ENCODE measurements at regions not wholly inside any gene's neighbourhood (a gene's known extent, or its start where the extent isn't known, plus 50 kb on each side); places are given as distances from the start of the nearest gene placed in this dataset.

DNA sequence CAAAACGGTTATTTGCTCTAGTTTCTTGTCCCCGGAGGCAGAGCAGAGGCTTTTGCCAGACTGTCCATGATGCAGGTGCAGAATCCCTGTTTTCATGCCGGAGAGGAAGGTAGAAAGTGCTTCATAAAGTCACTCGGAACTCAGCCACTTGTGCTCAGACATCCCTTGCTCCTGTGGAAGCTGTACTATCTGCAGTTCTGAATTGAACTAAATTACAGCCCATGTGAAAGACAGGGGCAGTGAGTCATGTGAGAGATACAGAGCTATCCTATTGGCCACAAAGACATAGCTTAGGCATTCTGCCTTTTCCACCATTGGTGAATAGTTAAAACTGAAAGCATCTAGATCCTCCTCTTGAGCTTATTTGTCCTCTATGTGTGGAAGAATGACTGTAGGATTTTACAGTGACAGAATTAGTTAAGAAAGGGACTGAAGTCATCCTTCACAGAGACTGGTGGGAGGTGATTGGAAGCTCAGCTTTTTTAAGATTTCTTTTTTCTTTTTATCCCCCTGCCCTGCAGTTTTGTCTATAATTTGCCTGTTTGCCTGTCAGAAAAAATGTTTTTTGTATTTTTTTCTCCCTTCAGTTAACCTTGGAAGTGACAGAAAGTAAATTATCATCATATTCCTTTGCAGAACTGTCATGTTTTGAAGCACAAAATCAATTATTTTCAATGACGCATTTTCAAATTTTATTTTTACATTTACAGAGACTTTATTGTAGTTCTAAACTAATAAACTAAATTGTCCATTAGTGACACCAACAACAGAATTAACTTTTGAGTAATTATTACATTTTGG is 298.6 kb downstream of the PTPRC start:
- TF ChIP-seq POLR2A (IDR thresholded peaks at IDR 0.05), result peak in 2 of 3 donors; percentile 70 to 83
- TF ChIP-seq, protein P1, sequence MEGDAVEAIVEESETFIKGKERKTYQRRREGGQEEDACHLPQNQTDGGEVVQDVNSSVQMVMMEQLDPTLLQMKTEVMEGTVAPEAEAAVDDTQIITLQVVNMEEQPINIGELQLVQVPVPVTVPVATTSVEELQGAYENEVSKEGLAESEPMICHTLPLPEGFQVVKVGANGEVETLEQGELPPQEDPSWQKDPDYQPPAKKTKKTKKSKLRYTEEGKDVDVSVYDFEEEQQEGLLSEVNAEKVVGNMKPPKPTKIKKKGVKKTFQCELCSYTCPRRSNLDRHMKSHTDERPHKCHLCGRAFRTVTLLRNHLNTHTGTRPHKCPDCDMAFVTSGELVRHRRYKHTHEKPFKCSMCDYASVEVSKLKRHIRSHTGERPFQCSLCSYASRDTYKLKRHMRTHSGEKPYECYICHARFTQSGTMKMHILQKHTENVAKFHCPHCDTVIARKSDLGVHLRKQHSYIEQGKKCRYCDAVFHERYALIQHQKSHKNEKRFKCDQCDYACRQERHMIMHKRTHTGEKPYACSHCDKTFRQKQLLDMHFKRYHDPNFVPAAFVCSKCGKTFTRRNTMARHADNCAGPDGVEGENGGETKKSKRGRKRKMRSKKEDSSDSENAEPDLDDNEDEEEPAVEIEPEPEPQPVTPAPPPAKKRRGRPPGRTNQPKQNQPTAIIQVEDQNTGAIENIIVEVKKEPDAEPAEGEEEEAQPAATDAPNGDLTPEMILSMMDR (IDR thresholded peaks at IDR 0.05), result peak in 1 of 7 experiments; percentile 12
